Uterus (tissue), 2 donors: ENCODE measurements at regions not wholly inside any gene's neighbourhood (a gene's known extent, or its start where the extent isn't known, plus 50 kb on each side); places are given as distances from the start of the nearest gene placed in this dataset.

Source experiments
- CTCF ChIP-seq, 4 experiments: fragments of 200-600 bp in 2 of 4; fragments of 450-650 bp in 2 of 4; sonication (generic) in 2 of 4; IDR thresholded peaks; one replicate each; pipeline ENCODE4 v1.5.1; 2016 to 2019; ENCODE audit warnings: antibody characterized with exemption in 4 of 4, mild to moderate bottlenecking in 2 of 4, moderate library complexity in 1 of 4
- POLR2A ChIP-seq, 2 donors: fragments of 450-650 bp; IDR thresholded peaks; one replicate each; pipeline ENCODE4 v1.6.1; 2016; ENCODE audit warnings: antibody characterized with exemption in 2 of 2, mild to moderate bottlenecking in 1 of 2, moderate library complexity in 1 of 2

- TF ChIP-seq POLR2A (IDR thresholded peaks at IDR 0.05) (no peak), CTCF (IDR thresholded peaks at IDR 0.05) (no peak)
These were observed 80.5 kb upstream of the KCNK12 start for GRCh38 chr2:47651296-47651695.
